MM.1S (cell line): ENCODE measurements at regions not wholly inside any gene's neighbourhood (a gene's known extent, or its start where the extent isn't known, plus 50 kb on each side); places are given as distances from the start of the nearest gene placed in this dataset.

Experiments used
- CTCF ChIP-seq: fragments of 300-600 bp; sonication (generic); IDR thresholded peaks from 2 replicates; pipeline ENCODE4 v1.5.1; 2016; ENCODE audit warnings: antibody characterized with exemption, low read length, mixed read lengths
- EZH2 ChIP-seq: fragments of 300-600 bp; sonication (generic); optimal IDR thresholded peaks from 2 replicates; pipeline ENCODE3; 2017; ENCODE audit warnings: low read depth, mild to moderate bottlenecking, antibody characterized with exemption, low read length, mixed read lengths
- EZH2phosphoT487 ChIP-seq: fragments of 300-600 bp; sonication (generic); IDR thresholded peaks from 2 replicates; pipeline ENCODE4 v1.6.1; 2018; ENCODE audit warnings: antibody characterized with exemption, low read length

DNA sequence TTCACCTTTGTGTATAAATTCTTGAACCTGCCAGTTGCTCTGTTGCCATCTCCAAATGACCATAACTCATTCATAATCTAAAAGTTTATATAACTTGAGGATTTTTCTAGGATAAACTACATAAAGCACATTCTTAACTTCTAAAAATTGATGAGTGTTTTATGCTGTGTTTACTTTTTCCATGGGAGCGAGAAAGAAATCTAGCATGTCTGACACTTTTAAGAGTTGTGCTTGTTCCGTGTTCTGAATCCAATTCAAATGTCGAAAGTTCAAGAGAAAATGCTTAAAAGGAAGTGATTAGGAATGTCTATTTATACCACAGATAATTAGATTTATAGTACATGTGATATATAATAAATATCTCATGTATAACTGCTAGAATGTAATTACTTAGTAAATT lies 154.4 kb downstream of the DEPDC1B start:
- TF ChIP-seq CTCF (no peak), EZH2phosphoT487 (no peak), EZH2 (no peak)
